ENCODE measurements at regions not wholly inside any gene's neighbourhood (a gene's known extent, or its start where the extent isn't known, plus 50 kb on each side); places are given as distances from the start of the nearest gene placed in this dataset.

DNA sequence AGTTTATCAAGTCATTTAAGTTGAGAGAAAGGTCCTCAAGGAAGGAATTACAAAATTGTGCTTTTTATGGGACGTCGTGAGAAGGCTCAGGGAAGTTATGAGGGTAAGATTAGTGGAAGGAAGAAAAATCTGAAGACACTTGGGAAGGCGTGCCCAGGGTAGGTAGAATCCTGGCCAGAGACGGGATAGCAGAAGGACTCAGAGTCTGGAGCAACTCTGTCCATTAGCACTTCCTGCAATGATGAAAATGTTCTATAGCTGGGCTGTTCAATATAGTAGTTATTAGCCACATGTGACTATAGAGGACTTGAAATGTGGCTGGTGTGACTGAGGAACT is 271.0 kb upstream of the ZPLD1 start:
- intact Hi-C loops (cut with micrococcal nuclease), result loop anchor here (5.0 kb wide), 1 partner anchor 71 kb away; no protein-coding TSS in a partner anchor
- H3K4me1 Mint-ChIP-seq (ENCODE audit: low read depth), result peaks cover 22% of the 10 kb centered on the region
- H3K9me3 Mint-ChIP-seq, result no peaks in the 10 kb centered on the region
- CTCF ChIA-PET, result interaction anchor here (1.4 kb wide), 1 partner anchor 66 kb away, joined by 3 read pairs; no protein-coding TSS in a partner anchor
- TF ChIP-seq CTCF (IDR thresholded peaks at IDR 0.05), result no peak
- no peaks in the 10 kb centered on the region for H3K36me3 Mint-ChIP-seq (ENCODE audit: low read depth)
- no peaks in the 10 kb centered on the region for H3K27me3 Mint-ChIP-seq
- ATAC-seq, result no peak
- POLR2A ChIA-PET, result no interaction called here
- no peak for DNase-seq
- no peak overlapping the region for H3K4me3 Mint-ChIP-seq
- no peak overlapping the region for H3K27ac Mint-ChIP-seq

DNA sequence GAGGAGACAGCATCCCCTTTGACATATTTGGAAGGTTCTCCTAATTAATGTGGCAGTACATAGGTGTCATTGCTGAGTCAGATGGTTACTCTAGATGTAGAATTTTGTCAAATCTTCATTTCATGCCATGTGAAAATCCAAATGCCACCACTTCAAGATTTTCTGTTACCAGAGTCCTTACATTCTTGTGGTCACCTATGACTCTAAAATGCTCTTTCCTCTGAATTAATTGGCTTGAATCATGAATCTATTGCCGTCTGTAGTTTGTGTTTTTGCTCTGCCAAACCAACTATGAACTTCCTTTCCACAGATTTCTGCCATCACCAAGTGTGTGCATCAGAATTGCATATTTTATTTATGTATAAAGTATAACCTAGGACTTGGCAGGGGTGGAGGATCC is 269.4 kb upstream of the ZPLD1 start:
- POLR2A ChIA-PET, result no interaction called here
- H3K9me3 Mint-ChIP-seq, result no peaks in the 10 kb centered on the region

DNA sequence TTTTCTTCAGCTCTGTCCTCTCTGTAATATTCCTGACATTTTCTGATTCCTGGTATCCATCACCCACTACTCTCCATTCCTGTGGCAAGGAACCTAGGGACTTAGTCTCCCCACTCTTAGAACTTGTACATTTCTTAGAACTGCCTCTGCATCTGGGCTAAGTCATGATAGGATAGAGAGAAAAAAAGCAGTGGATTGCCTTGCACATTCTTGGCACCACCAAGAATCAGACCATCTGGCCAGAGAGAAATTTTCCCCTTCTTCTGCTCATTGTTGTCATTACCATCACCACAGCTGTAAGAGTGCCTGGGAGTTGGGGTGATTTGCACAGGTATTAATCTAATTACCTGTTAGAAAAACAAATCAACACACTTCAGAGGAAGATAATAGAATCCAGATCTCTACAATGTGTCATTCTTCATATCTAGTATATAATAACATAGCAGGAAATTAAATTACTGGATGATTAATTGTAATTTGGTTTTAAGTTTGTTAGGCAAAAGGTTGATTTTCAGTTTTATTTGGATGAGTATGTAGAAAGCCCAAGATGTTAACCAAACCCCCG is 264.8 kb upstream of the ZPLD1 start:
- POLR2A ChIA-PET, result interaction anchor here (0.5 kb wide), 1 partner anchor 72 kb away, joined by 3 read pairs; no protein-coding TSS in a partner anchor
- TF ChIP-seq CTCF (IDR thresholded peaks at IDR 0.05), result no peak
- Mint-ChIP-seq H3K4me3 (no peak overlapping the region), H3K36me3 (ENCODE audit: low read depth) (no peaks in the 10 kb centered on the region), H3K27ac (no peak overlapping the region), H3K27me3 (no peaks in the 10 kb centered on the region), H3K9me3 (no peaks in the 10 kb centered on the region), H3K4me1 (ENCODE audit: low read depth) (no peaks in the 10 kb centered on the region)
- ATAC-seq, result no peak
- intact Hi-C loops (cut with micrococcal nuclease), result no loop called here
- DNase-seq, result no peak
- CTCF ChIA-PET, result interaction anchor here (1.4 to 1.7 kb wide), 2 partner anchors 55 to 59 kb away, joined by 4 to 5 read pairs; no protein-coding TSS in a partner anchor

More for the DNA sequence above, 269.4 kb upstream of the ZPLD1 start:
- intact Hi-C loops (cut with micrococcal nuclease), result no loop called here
- H3K36me3 Mint-ChIP-seq (ENCODE audit: low read depth), result no peaks in the 10 kb centered on the region
- TF ChIP-seq CTCF (IDR thresholded peaks at IDR 0.05), result no peak
- no peak for DNase-seq
- H3K27ac Mint-ChIP-seq, result no peak overlapping the region
- no peak for ATAC-seq
- H3K27me3 Mint-ChIP-seq, result no peaks in the 10 kb centered on the region
- CTCF ChIA-PET, result interaction anchor here (1.4 kb wide), 1 partner anchor 64 kb away, joined by 3 read pairs; no protein-coding TSS in a partner anchor
- H3K4me1 Mint-ChIP-seq (ENCODE audit: low read depth), result peaks cover 19% of the 10 kb centered on the region
- H3K4me3 Mint-ChIP-seq, result no peak overlapping the region

DNA sequence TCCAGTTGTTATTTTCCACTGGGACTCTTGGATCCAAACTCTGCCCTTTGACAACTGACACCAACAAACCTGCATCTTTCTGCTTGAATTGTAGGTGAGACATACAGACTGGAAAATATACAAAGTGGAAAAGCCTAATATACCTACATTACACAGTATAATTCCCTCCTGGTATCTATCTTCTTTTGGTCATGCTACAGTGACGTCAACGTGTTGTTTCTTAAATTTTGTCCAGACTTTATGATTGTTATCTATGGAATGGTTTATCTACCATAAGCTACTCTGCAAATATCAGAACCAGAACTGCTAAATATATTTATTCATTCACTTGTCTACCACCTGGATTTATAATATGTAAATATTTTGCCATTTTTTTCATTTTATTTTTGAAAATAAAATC is 264.3 kb upstream of the ZPLD1 start:
- no peak overlapping the region for H3K4me3 Mint-ChIP-seq
- no peak for ATAC-seq
- intact Hi-C loops (cut with micrococcal nuclease), result no loop called here
- no peak for TF ChIP-seq CTCF (IDR thresholded peaks at IDR 0.05)
- H3K27ac Mint-ChIP-seq, result no peak overlapping the region
- ChIA-PET CTCF (interaction anchor here (1.4 to 1.7 kb wide), 2 partner anchors 55 to 58 kb away, joined by 4 to 5 read pairs; no protein-coding TSS in a partner anchor), POLR2A (no interaction called here)
- H3K27me3 Mint-ChIP-seq, result no peaks in the 10 kb centered on the region
- no peak for DNase-seq
- H3K36me3 Mint-ChIP-seq (ENCODE audit: low read depth), result no peaks in the 10 kb centered on the region
- no peaks in the 10 kb centered on the region for H3K9me3 Mint-ChIP-seq
- H3K4me1 Mint-ChIP-seq (ENCODE audit: low read depth), result no peaks in the 10 kb centered on the region

- Mint-ChIP-seq H3K4me1 (ENCODE audit: low read depth) (no peaks in the 10 kb centered on the region), H3K36me3 (ENCODE audit: low read depth) (no peaks in the 10 kb centered on the region), H3K9me3 (no peaks in the 10 kb centered on the region), H3K27me3 (peaks cover 2% of the 10 kb centered on the region), H3K4me3 (no peak overlapping the region), H3K27ac (no peak overlapping the region)
- ATAC-seq, result no peak
- ChIA-PET POLR2A (no interaction called here), CTCF (no interaction called here)
- DNase-seq, result no peak
- intact Hi-C loops (cut with micrococcal nuclease), result no loop called here
- TF ChIP-seq CTCF (IDR thresholded peaks at IDR 0.05), result no peak
These were observed 260.5 kb upstream of the ZPLD1 start for GRCh38 chr3:102174312-102174712.

All from activated CD8-positive, alpha-beta T cell treated with anti-CD3 and anti-CD28 coated beads for 36 hours (primary cell).